Natural killer cell (primary cell): ENCODE measurements at regions not wholly inside any gene's neighbourhood (a gene's known extent, or its start where the extent isn't known, plus 50 kb on each side); places are given as distances from the start of the nearest gene placed in this dataset.

Experiments used
- ATAC-seq, 3 donors: fragments of 150-1000 bp in 2 of 3; fragments of 200-7000 bp in 1 of 3; cut with Tn5 transposase; 1 replicate in 1 of 3; 2 replicates in 2 of 3; pipeline ENCODE4 v1.10.0; 2021; ENCODE audit warnings: mild to moderate bottlenecking in 2 of 3, moderate library complexity in 2 of 3
- DNase-seq, 2 donors: peaks; one replicate each; pipeline versions ENCODE4 v3.0.0 to v3.0.0-alpha.2; 2013 to 2021; ENCODE audit warnings: mixed read lengths in 1 of 2
- H3K27ac ChIP-seq: one replicate; pipeline ENCODE4 v1.5.1; 2013; ENCODE audit warnings: mild to moderate bottlenecking, low read length
- H3K27me3 ChIP-seq: one replicate; pipeline ENCODE4 v1.6.1; 2013; ENCODE audit warnings: low read length; ENCODE audit not compliant: control insufficient read depth, insufficient read depth
- H3K36me3 ChIP-seq: one replicate; pipeline ENCODE4 v1.6.1; 2013; ENCODE audit warnings: low read length; ENCODE audit not compliant: control insufficient read depth, insufficient read depth
- H3K4me1 ChIP-seq: one replicate; pipeline ENCODE4 v1.6.1; 2013; ENCODE audit warnings: low read length; ENCODE audit not compliant: control insufficient read depth, insufficient read depth
- H3K4me3 ChIP-seq: one replicate; pipeline ENCODE4 v1.5.1; 2013; ENCODE audit warnings: low read length
- H3K9me3 ChIP-seq: one replicate; pipeline ENCODE4 v1.6.1; 2013; ENCODE audit warnings: low read length; ENCODE audit not compliant: control insufficient read depth, insufficient read depth
- H3K27ac Mint-ChIP-seq, 2 donors: one replicate each; pipeline ENCODE4 v1.8.0; 2022; ENCODE audit warnings: mild to moderate bottlenecking in 2 of 2, mixed read lengths in 2 of 2, moderate library complexity in 1 of 2
- H3K27me3 Mint-ChIP-seq, 2 donors: one replicate each; pipeline ENCODE4 v1.8.0; 2022; ENCODE audit warnings: low read depth in 2 of 2, mixed read lengths in 2 of 2
- H3K36me3 Mint-ChIP-seq: one replicate; pipeline ENCODE4 v1.8.0; 2022; ENCODE audit warnings: mixed read lengths
- H3K4me1 Mint-ChIP-seq, 2 donors: one replicate each; pipeline ENCODE4 v1.8.0; 2022; ENCODE audit warnings: mixed read lengths in 2 of 2
- H3K4me3 Mint-ChIP-seq: one replicate; pipeline ENCODE4 v1.8.0; 2022; ENCODE audit warnings: mild to moderate bottlenecking, moderate library complexity, mixed read lengths
- H3K9me3 Mint-ChIP-seq, 2 donors: one replicate each; pipeline ENCODE4 v1.8.0; 2022; ENCODE audit warnings: mixed read lengths in 2 of 2
- CTCF ChIP-seq: fragments of 200-600 bp; IDR thresholded peaks from one replicate; pipeline ENCODE4 v1.8.0; 2022; ENCODE audit warnings: antibody characterized with exemption
- WGBS: methylation state at CpG from one replicate; pipeline ENCODE4 v1.1.7; 2013; ENCODE audit warnings: missing lambda C conversion rate; ENCODE audit not compliant: insufficient coverage; 5-methylcytosine and 5-hydroxymethylcytosine counted together
- intact Hi-C: fragments of 100-400 bp; cut with micrococcal nuclease; formaldehyde crosslinking; loops from one replicate; pipeline ENCODE4 v1.14.2; 2022

GRCh38 chr4:38385093-38386004 lies 278.6 kb upstream of the KLF3 start:
- Histone ChIP-seq H3K36me3 (no peaks in the 10 kb centered on the region), H3K27me3 (no peaks in the 10 kb centered on the region), H3K9me3 (no peaks in the 10 kb centered on the region), H3K4me3 (no peak overlapping the region), H3K4me1 (no peaks in the 10 kb centered on the region), H3K27ac (no peak overlapping the region)
- H3K4me3 Mint-ChIP-seq: no peak overlapping the region
- intact Hi-C loops: no loop called here
- no peak for TF ChIP-seq CTCF
- H3K4me1 Mint-ChIP-seq: peaks cover 7 to 9% of the 10 kb centered on the region in 2 donors
- H3K27me3 Mint-ChIP-seq: no peaks in the 10 kb centered on the region
- H3K27ac Mint-ChIP-seq: no peak overlapping the region
- H3K36me3 Mint-ChIP-seq: no peaks in the 10 kb centered on the region
- ATAC-seq: no peak
- H3K9me3 Mint-ChIP-seq: no peaks in the 10 kb centered on the region
- 65% methylated on average over 5 of the region's 6 CpGs for WGBS
- DNase-seq: peak in 1 of 2 donors; percentile 20

GRCh38 chr4:38386005-38386551 lies 277.9 kb upstream of the KLF3 start:
- intact Hi-C loops: no loop called here

GRCh38 chr4:38386654-38387188 lies 277.3 kb upstream of the KLF3 start:
- 59% methylated on average over 2 of the region's 2 CpGs for WGBS
- no peak overlapping the region for H3K4me3 Mint-ChIP-seq
- Histone ChIP-seq H3K4me1 (no peaks in the 10 kb centered on the region), H3K9me3 (peaks cover 7% of the 10 kb centered on the region), H3K4me3 (no peak overlapping the region), H3K36me3 (no peaks in the 10 kb centered on the region), H3K27ac (no peak overlapping the region), H3K27me3 (no peaks in the 10 kb centered on the region)
- H3K4me1 Mint-ChIP-seq: peaks cover 7 to 9% of the 10 kb centered on the region in 2 donors
- intact Hi-C loops: no loop called here
- H3K27me3 Mint-ChIP-seq: no peaks in the 10 kb centered on the region
- no peak for TF ChIP-seq CTCF
- H3K27ac Mint-ChIP-seq: no peak overlapping the region
- ATAC-seq: no peak
- DNase-seq: no peak
- H3K36me3 Mint-ChIP-seq: peaks cover 4% of the 10 kb centered on the region
- peaks cover 3 to 4% of the 10 kb centered on the region in 2 donors for H3K9me3 Mint-ChIP-seq

More at GRCh38 chr4:38386005-38386551, 277.9 kb upstream of the KLF3 start:
- DNase-seq: no peak
- H3K4me3 ChIP-seq: no peak overlapping the region
- Mint-ChIP-seq H3K4me1 (peaks cover 7 to 9% of the 10 kb centered on the region in 2 donors), H3K27me3 (no peaks in the 10 kb centered on the region), H3K27ac (no peak overlapping the region), H3K4me3 (no peak overlapping the region), H3K9me3 (no peaks in the 10 kb centered on the region), H3K36me3 (no peaks in the 10 kb centered on the region)
- no peak for TF ChIP-seq CTCF
- H3K9me3 ChIP-seq: peaks cover 5% of the 10 kb centered on the region
- H3K27me3 ChIP-seq: no peaks in the 10 kb centered on the region
- H3K4me1 ChIP-seq: no peaks in the 10 kb centered on the region
- no peak overlapping the region for H3K27ac ChIP-seq
- 82% methylated on average over 2 of the region's 2 CpGs for WGBS
- ATAC-seq: no peak
- H3K36me3 ChIP-seq: no peaks in the 10 kb centered on the region
